ENCODE measurements at regions not wholly inside any gene's neighbourhood (a gene's known extent, or its start where the extent isn't known, plus 50 kb on each side); places are given as distances from the start of the nearest gene placed in this dataset.

DNA sequence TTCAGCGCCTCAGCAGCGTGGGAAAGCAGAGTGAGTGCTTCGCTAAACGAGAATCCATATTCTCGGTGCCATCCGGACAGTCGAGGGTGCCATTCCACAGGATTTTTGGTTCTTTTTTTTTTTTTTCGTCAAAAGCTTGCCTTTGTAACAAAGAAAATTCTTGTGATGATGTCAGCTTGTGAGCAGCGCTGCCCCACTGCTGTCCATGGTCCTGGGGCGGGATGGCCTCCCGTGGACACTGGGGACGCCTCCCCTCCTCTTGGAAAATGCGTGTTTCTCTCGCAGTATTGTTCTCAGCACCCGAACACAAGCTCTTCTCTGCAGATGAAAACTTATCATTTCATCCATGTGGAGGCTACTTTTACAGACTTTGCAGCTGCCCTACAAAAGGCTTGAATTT, 477.4 kb downstream of the TCERG1L start:
- no peak overlapping the region for H3K9ac ChIP-seq (ENCODE audit: insufficient read depth in 1 of 2, low read length in 2 of 2)
- no peaks in the 10 kb centered on the region for H3K4me1 ChIP-seq (ENCODE audit: control insufficient read depth in 5 of 5, insufficient read depth in 5 of 5, low read length in 5 of 5)
- H3K4me3 ChIP-seq, result no peak overlapping the region
- H3K9me3 ChIP-seq (ENCODE audit: control insufficient read depth in 4 of 4, insufficient read depth in 3 of 4, low read length in 3 of 4), result peaks cover 0 to 5% (median 0%) of the 10 kb centered on the region in 4 donors
- DNase-seq, result peak in 2 of 3 donors; percentile 0 to 14
- H3K27me3 ChIP-seq (ENCODE audit: control insufficient read depth in 3 of 3, insufficient read depth in 3 of 3, low read length in 2 of 3), result peaks cover 0 to 3% (median 0%) of the 10 kb centered on the region in 3 donors
- no peak overlapping the region for H3K27ac ChIP-seq (ENCODE audit: low read depth in 1 of 2, low read length in 1 of 2)
- no peak for ATAC-seq (ENCODE audit: insufficient read depth, low FRiP score)
- H3K36me3 ChIP-seq (ENCODE audit: control insufficient read depth in 4 of 4, insufficient read depth in 4 of 4, low read length in 4 of 4), result no peaks in the 10 kb centered on the region
- 76 to 85% methylated on average over 15 of the region's 15 CpGs for WGBS, 2 donors
- TF ChIP-seq, protein P1, sequence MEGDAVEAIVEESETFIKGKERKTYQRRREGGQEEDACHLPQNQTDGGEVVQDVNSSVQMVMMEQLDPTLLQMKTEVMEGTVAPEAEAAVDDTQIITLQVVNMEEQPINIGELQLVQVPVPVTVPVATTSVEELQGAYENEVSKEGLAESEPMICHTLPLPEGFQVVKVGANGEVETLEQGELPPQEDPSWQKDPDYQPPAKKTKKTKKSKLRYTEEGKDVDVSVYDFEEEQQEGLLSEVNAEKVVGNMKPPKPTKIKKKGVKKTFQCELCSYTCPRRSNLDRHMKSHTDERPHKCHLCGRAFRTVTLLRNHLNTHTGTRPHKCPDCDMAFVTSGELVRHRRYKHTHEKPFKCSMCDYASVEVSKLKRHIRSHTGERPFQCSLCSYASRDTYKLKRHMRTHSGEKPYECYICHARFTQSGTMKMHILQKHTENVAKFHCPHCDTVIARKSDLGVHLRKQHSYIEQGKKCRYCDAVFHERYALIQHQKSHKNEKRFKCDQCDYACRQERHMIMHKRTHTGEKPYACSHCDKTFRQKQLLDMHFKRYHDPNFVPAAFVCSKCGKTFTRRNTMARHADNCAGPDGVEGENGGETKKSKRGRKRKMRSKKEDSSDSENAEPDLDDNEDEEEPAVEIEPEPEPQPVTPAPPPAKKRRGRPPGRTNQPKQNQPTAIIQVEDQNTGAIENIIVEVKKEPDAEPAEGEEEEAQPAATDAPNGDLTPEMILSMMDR (IDR thresholded peaks at IDR 0.05; ENCODE audit: control extremely low read depth, extremely low read depth), result no peak

GRCh38 chr10:130834573-130834972, 476.9 kb downstream of the TCERG1L start:
- peaks cover 0 to 3% (median 0%) of the 10 kb centered on the region in 3 donors for H3K27me3 ChIP-seq (ENCODE audit: control insufficient read depth in 3 of 3, insufficient read depth in 3 of 3, low read length in 2 of 3)
- H3K27ac ChIP-seq (ENCODE audit: low read depth in 1 of 2, low read length in 1 of 2), result no peak overlapping the region
- no peak overlapping the region for H3K9ac ChIP-seq (ENCODE audit: insufficient read depth in 1 of 2, low read length in 2 of 2)
- H3K36me3 ChIP-seq (ENCODE audit: control insufficient read depth in 4 of 4, insufficient read depth in 4 of 4, low read length in 4 of 4), result no peaks in the 10 kb centered on the region
- 91 to 92% methylated on average over 15 of the region's 15 CpGs for WGBS, 2 donors
- no peak overlapping the region for H3K4me3 ChIP-seq
- TF ChIP-seq, protein P1 (IDR thresholded peaks at IDR 0.05; ENCODE audit: control extremely low read depth, extremely low read depth), result no peak
- ATAC-seq (ENCODE audit: insufficient read depth, low FRiP score) (no peak), DNase-seq (no peak)
- H3K4me1 ChIP-seq (ENCODE audit: control insufficient read depth in 5 of 5, insufficient read depth in 5 of 5, low read length in 5 of 5), result no peaks in the 10 kb centered on the region
- H3K9me3 ChIP-seq (ENCODE audit: control insufficient read depth in 4 of 4, insufficient read depth in 3 of 4, low read length in 3 of 4), result peaks cover 0 to 5% (median 0%) of the 10 kb centered on the region in 4 donors

DNA sequence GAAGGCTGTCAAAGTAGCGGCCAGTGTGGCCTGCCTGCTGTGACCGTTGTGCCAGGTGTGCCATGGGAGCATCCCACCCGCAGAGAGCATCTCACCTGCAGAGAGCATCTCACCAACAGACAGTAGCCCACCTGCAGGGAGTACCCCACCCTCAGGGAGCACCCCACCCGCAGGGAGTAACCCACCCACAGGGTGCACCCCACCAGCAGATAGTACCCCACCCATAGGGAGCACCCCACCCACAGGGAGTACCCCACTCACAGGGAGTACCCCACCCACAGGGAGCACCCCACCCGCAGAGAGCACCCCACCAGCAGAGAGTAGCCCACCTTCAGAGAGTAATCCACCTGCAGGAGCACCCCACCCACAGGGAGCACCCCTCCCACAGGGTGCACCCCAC, 476.5 kb downstream of the TCERG1L start:
- no peak for DNase-seq

More for the DNA sequence above, 476.5 kb downstream of the TCERG1L start:
- Histone ChIP-seq H3K9ac (ENCODE audit: insufficient read depth in 1 of 2, low read length in 2 of 2) (no peak overlapping the region), H3K4me3 (no peak overlapping the region), H3K27me3 (ENCODE audit: control insufficient read depth in 3 of 3, insufficient read depth in 3 of 3, low read length in 2 of 3) (peaks cover 0 to 3% (median 0%) of the 10 kb centered on the region in 3 donors), H3K27ac (ENCODE audit: low read depth in 1 of 2, low read length in 1 of 2) (no peak overlapping the region), H3K36me3 (ENCODE audit: control insufficient read depth in 4 of 4, insufficient read depth in 4 of 4, low read length in 4 of 4) (no peaks in the 10 kb centered on the region), H3K4me1 (ENCODE audit: control insufficient read depth in 5 of 5, insufficient read depth in 5 of 5, low read length in 5 of 5) (no peaks in the 10 kb centered on the region), H3K9me3 (ENCODE audit: control insufficient read depth in 4 of 4, insufficient read depth in 3 of 4, low read length in 3 of 4) (peaks cover 0 to 5% (median 0%) of the 10 kb centered on the region in 4 donors)
- no peak for ATAC-seq (ENCODE audit: insufficient read depth, low FRiP score)
- 88 to 91% methylated on average over 5 of the region's 5 CpGs for WGBS, 2 donors
- TF ChIP-seq, protein P1 (IDR thresholded peaks at IDR 0.05; ENCODE audit: control extremely low read depth, extremely low read depth), result no peak
